NT2/D1 (cell line): ENCODE measurements at regions not wholly inside any gene's neighbourhood (a gene's known extent, or its start where the extent isn't known, plus 50 kb on each side); places are given as distances from the start of the nearest gene placed in this dataset.

ENCODE experiments used
- SUZ12 ChIP-seq: IDR thresholded peaks from 2 replicates; pipeline ENCODE4 v1.6.1; 2011; ENCODE audit not compliant: insufficient read length, insufficient read depth; ENCODE audit errors: extremely low read depth
- YY1 ChIP-seq: IDR thresholded peaks from 2 replicates; pipeline ENCODE4 v1.6.1; 2011; ENCODE audit not compliant: insufficient read length, insufficient read depth
- ZNF274 ChIP-seq: IDR thresholded peaks from 2 replicates; pipeline ENCODE4 v1.6.1; 2011; ENCODE audit warnings: mild to moderate bottlenecking, low read depth, low read length

- no peak for TF ChIP-seq YY1
- no peak for TF ChIP-seq ZNF274
- no peak for TF ChIP-seq SUZ12
These were observed 473.3 kb upstream of the SLC35B3 start for GRCh38 chr6:8908638-8909037.
